ENCODE measurements at regions not wholly inside any gene's neighbourhood (a gene's known extent, or its start where the extent isn't known, plus 50 kb on each side); places are given as distances from the start of the nearest gene placed in this dataset.

- Histone ChIP-seq H3K27me3 (ENCODE audit: control insufficient read depth, low read length) (no peaks in the 10 kb centered on the region), H3K9me2 (replicated peaks; ENCODE audit: control insufficient read depth, low read length) (no peaks in the 10 kb centered on the region), H3K36me3 (ENCODE audit: control insufficient read depth, low read length) (no peaks in the 10 kb centered on the region), H3K4me2 (ENCODE audit: low read length) (no peak overlapping the region), H3K4me1 (ENCODE audit: control insufficient read depth, low read length) (no peaks in the 10 kb centered on the region), H3F3A (ENCODE audit: control insufficient read depth, insufficient read depth) (no peaks in the 10 kb centered on the region), H4K20me1 (ENCODE audit: control insufficient read depth, insufficient read depth, low read depth, low read length) (no peaks in the 10 kb centered on the region), H3K4me3 (ENCODE audit: low read length) (no peak overlapping the region), H3K9me3 (ENCODE audit: control insufficient read depth, insufficient read depth, low read length) (no peaks in the 10 kb centered on the region), H3K27ac (ENCODE audit: low read depth, low read length) (no peak overlapping the region), H3K79me2 (ENCODE audit: control insufficient read depth, low read length) (no peaks in the 10 kb centered on the region)
- TF ChIP-seq CTCF (IDR thresholded peaks at IDR 0.05; ENCODE audit: low read depth, low read length, poor library complexity, severe bottlenecking) (no peak), EZH2phosphoT487 (IDR thresholded peaks at IDR 0.05; ENCODE audit: borderline replicate concordance, low read length) (no peak)
These were observed 82.1 kb upstream of the CNTNAP4 start for GRCh38 chr16:76195056-76195455.

GRCh38 chr16:76195648-76196047 lies 81.6 kb upstream of the CNTNAP4 start:
- TF ChIP-seq EZH2phosphoT487 (IDR thresholded peaks at IDR 0.05; ENCODE audit: borderline replicate concordance, low read length), result no peak
- no peak for TF ChIP-seq CTCF (IDR thresholded peaks at IDR 0.05; ENCODE audit: low read depth, low read length, poor library complexity, severe bottlenecking)
- Histone ChIP-seq H3K4me3 (ENCODE audit: low read length) (no peak overlapping the region), H3K9me3 (ENCODE audit: control insufficient read depth, insufficient read depth, low read length) (no peaks in the 10 kb centered on the region), H3K4me2 (ENCODE audit: low read length) (no peak overlapping the region), H3F3A (ENCODE audit: control insufficient read depth, insufficient read depth) (no peaks in the 10 kb centered on the region), H3K27me3 (ENCODE audit: control insufficient read depth, low read length) (no peaks in the 10 kb centered on the region), H3K79me2 (ENCODE audit: control insufficient read depth, low read length) (no peaks in the 10 kb centered on the region), H3K36me3 (ENCODE audit: control insufficient read depth, low read length) (no peaks in the 10 kb centered on the region), H3K9me2 (replicated peaks; ENCODE audit: control insufficient read depth, low read length) (no peaks in the 10 kb centered on the region), H3K4me1 (ENCODE audit: control insufficient read depth, low read length) (no peaks in the 10 kb centered on the region), H4K20me1 (ENCODE audit: control insufficient read depth, insufficient read depth, low read depth, low read length) (no peaks in the 10 kb centered on the region), H3K27ac (ENCODE audit: low read depth, low read length) (no peak overlapping the region)

GRCh38 chr16:76197900-76198299 lies 79.3 kb upstream of the CNTNAP4 start:
- H3K79me2 ChIP-seq (ENCODE audit: control insufficient read depth, low read length), result no peaks in the 10 kb centered on the region
- TF ChIP-seq EZH2phosphoT487 (IDR thresholded peaks at IDR 0.05; ENCODE audit: borderline replicate concordance, low read length) (no peak), CTCF (IDR thresholded peaks at IDR 0.05; ENCODE audit: low read depth, low read length, poor library complexity, severe bottlenecking) (no peak)
- no peak overlapping the region for H3K27ac ChIP-seq (ENCODE audit: low read depth, low read length)
- no peaks in the 10 kb centered on the region for H3K9me3 ChIP-seq (ENCODE audit: control insufficient read depth, insufficient read depth, low read length)
- H4K20me1 ChIP-seq (ENCODE audit: control insufficient read depth, insufficient read depth, low read depth, low read length), result no peaks in the 10 kb centered on the region
- no peaks in the 10 kb centered on the region for H3K36me3 ChIP-seq (ENCODE audit: control insufficient read depth, low read length)
- H3K27me3 ChIP-seq (ENCODE audit: control insufficient read depth, low read length), result no peaks in the 10 kb centered on the region
- no peaks in the 10 kb centered on the region for H3K4me1 ChIP-seq (ENCODE audit: control insufficient read depth, low read length)
- no peak overlapping the region for H3K4me2 ChIP-seq (ENCODE audit: low read length)
- no peaks in the 10 kb centered on the region for H3F3A ChIP-seq (ENCODE audit: control insufficient read depth, insufficient read depth)
- H3K4me3 ChIP-seq (ENCODE audit: low read length), result no peak overlapping the region
- H3K9me2 ChIP-seq (replicated peaks; ENCODE audit: control insufficient read depth, low read length), result no peaks in the 10 kb centered on the region
